ENCODE measurements at regions not wholly inside any gene's neighbourhood (a gene's known extent, or its start where the extent isn't known, plus 50 kb on each side); places are given as distances from the start of the nearest gene placed in this dataset.

DNA sequence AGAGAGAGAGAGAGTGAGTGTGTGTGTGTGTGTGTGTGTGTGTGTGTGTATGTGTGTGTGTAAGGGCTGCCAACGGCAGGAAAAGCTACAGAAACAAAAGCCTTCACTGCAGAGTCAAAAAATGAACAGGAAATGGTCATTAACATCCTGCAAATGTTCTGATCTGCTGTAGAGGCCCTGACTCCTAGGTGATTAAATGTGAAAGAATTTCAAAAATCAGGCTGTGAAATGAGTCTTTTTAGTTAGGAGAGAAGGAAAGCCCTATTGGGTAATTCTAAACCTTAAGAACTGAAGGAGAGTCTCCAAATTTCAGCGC lies 166.5 kb upstream of the MYLIP start:
- TF ChIP-seq, protein P1, sequence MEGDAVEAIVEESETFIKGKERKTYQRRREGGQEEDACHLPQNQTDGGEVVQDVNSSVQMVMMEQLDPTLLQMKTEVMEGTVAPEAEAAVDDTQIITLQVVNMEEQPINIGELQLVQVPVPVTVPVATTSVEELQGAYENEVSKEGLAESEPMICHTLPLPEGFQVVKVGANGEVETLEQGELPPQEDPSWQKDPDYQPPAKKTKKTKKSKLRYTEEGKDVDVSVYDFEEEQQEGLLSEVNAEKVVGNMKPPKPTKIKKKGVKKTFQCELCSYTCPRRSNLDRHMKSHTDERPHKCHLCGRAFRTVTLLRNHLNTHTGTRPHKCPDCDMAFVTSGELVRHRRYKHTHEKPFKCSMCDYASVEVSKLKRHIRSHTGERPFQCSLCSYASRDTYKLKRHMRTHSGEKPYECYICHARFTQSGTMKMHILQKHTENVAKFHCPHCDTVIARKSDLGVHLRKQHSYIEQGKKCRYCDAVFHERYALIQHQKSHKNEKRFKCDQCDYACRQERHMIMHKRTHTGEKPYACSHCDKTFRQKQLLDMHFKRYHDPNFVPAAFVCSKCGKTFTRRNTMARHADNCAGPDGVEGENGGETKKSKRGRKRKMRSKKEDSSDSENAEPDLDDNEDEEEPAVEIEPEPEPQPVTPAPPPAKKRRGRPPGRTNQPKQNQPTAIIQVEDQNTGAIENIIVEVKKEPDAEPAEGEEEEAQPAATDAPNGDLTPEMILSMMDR (IDR thresholded peaks at IDR 0.05), result no peak
- TF ChIP-seq EP300 (IDR thresholded peaks at IDR 0.05), result no peak
- no peak for TF ChIP-seq POLR2AphosphoS5 (IDR thresholded peaks at IDR 0.05)

All from stomach (tissue), 4 donors.